Suprapubic skin (tissue), 3 donors: ENCODE measurements at regions not wholly inside any gene's neighbourhood (a gene's known extent, or its start where the extent isn't known, plus 50 kb on each side); places are given as distances from the start of the nearest gene placed in this dataset.

Source experiments
- POLR2A ChIP-seq, 2 donors: fragments of 450-650 bp; IDR thresholded peaks; one replicate each; pipeline ENCODE4 v1.6.1; 2017; ENCODE audit warnings: antibody characterized with exemption in 2 of 2, mild to moderate bottlenecking in 2 of 2, moderate library complexity in 2 of 2
- TF ChIP-seq, protein P1 (sequence below), 2 donors: fragments of 200-600 bp in 1 of 2; fragments of 450-650 bp in 1 of 2; sonication (generic) in 1 of 2; IDR thresholded peaks; one replicate each; pipeline ENCODE4 v1.5.1; 2016 to 2019; ENCODE audit warnings: antibody characterized with exemption in 2 of 2, mild to moderate bottlenecking in 1 of 2, moderate library complexity in 1 of 2

DNA sequence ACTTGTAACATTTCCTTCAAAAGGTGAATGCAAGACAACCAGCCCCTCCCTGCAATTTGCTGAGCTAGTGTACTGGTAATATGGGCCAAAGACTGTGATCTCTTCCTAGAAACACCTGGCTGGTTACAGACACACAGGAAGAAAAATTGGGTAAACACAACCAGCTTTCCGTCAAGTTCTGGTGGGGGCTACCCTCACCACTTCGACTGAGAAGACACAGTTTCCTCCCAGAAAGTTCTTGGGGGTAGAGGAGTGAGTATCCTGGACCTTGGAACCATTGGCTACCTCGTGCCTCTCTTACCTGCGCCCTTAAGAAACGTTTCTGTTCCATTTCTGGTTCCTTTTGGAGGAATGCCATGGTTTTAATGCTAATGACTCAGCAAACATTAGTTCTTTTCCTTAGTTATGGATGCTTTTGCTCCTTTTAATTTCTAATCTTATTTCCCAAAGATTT is 120.9 kb upstream of the DLX2 start:
- TF ChIP-seq, protein P1, sequence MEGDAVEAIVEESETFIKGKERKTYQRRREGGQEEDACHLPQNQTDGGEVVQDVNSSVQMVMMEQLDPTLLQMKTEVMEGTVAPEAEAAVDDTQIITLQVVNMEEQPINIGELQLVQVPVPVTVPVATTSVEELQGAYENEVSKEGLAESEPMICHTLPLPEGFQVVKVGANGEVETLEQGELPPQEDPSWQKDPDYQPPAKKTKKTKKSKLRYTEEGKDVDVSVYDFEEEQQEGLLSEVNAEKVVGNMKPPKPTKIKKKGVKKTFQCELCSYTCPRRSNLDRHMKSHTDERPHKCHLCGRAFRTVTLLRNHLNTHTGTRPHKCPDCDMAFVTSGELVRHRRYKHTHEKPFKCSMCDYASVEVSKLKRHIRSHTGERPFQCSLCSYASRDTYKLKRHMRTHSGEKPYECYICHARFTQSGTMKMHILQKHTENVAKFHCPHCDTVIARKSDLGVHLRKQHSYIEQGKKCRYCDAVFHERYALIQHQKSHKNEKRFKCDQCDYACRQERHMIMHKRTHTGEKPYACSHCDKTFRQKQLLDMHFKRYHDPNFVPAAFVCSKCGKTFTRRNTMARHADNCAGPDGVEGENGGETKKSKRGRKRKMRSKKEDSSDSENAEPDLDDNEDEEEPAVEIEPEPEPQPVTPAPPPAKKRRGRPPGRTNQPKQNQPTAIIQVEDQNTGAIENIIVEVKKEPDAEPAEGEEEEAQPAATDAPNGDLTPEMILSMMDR (IDR thresholded peaks at IDR 0.05), result no peak
- no peak for TF ChIP-seq POLR2A (IDR thresholded peaks at IDR 0.05)
